ENCODE measurements at regions not wholly inside any gene's neighbourhood (a gene's known extent, or its start where the extent isn't known, plus 50 kb on each side); places are given as distances from the start of the nearest gene placed in this dataset.
"Not testable (repeated sequence)": the region's sequence is repeated elsewhere in the genome, so short reads cannot be mapped to it uniquely, and the experiment has no call there.

- TF ChIP-seq CTCF (IDR thresholded peaks at IDR 0.05; ENCODE audit: borderline replicate concordance, extremely low read depth, insufficient read depth) = no peak
- FAIRE-seq = no peak
- Histone ChIP-seq H3K4me3 (ENCODE audit: low read length in 3 of 3) (no peak overlapping the region), H3K36me3 (ENCODE audit: control insufficient read depth in 2 of 3, insufficient read depth in 3 of 3, low read length in 3 of 3) (no peaks in the 10 kb centered on the region), H3K9ac (ENCODE audit: low read length in 3 of 3) (no peak overlapping the region), H3K9me3 (ENCODE audit: control insufficient read depth in 2 of 3, insufficient read depth in 1 of 3, low read length in 3 of 3) (no peaks in the 10 kb centered on the region), H3K27ac (ENCODE audit: low read depth in 2 of 2, low read length in 2 of 2) (no peak overlapping the region), H3K4me1 (ENCODE audit: control insufficient read depth in 2 of 3, insufficient read depth in 2 of 3, low read depth in 1 of 3, low read length in 3 of 3) (no peaks in the 10 kb centered on the region), H3K27me3 (ENCODE audit: control insufficient read depth, insufficient read depth, low read length) (no peaks in the 10 kb centered on the region)
- intact Hi-C loops (cut with DNase I) = no loop called here
- DNase-seq = no peak
These were observed 253.4 kb upstream of the SULF2 start for GRCh38 chr20:48038713-48039112.

- H3K27ac ChIP-seq (ENCODE audit: low read depth in 2 of 2, low read length in 2 of 2); H3K4me1 ChIP-seq (ENCODE audit: control insufficient read depth in 2 of 3, insufficient read depth in 2 of 3, low read depth in 1 of 3, low read length in 3 of 3); FAIRE-seq; H3K9ac ChIP-seq (ENCODE audit: low read length in 3 of 3); H3K27me3 ChIP-seq (ENCODE audit: control insufficient read depth, insufficient read depth, low read length); H3K4me3 ChIP-seq (ENCODE audit: low read length in 3 of 3); intact Hi-C loops (cut with DNase I); H3K9me3 ChIP-seq (ENCODE audit: control insufficient read depth in 2 of 3, insufficient read depth in 1 of 3, low read length in 3 of 3); H3K36me3 ChIP-seq (ENCODE audit: control insufficient read depth in 2 of 3, insufficient read depth in 3 of 3, low read length in 3 of 3): not testable (repeated sequence)
- DNase-seq = peak in 2 of 5 donors; percentile 17 to 28
These were observed 252.5 kb upstream of the SULF2 start for GRCh38 chr20:48037798-48038197.

- H3K9me3 ChIP-seq (ENCODE audit: control insufficient read depth in 2 of 3, insufficient read depth in 1 of 3, low read length in 3 of 3) = no peaks in the 10 kb centered on the region
- H3K27ac ChIP-seq (ENCODE audit: low read depth in 2 of 2, low read length in 2 of 2) = no peak overlapping the region
- H3K9ac ChIP-seq (ENCODE audit: low read length in 3 of 3) = no peak overlapping the region
- H3K27me3 ChIP-seq (ENCODE audit: control insufficient read depth, insufficient read depth, low read length) = no peaks in the 10 kb centered on the region
- FAIRE-seq (no peak), DNase-seq (no peak)
- intact Hi-C loops (cut with DNase I) = no loop called here
- no peak for TF ChIP-seq CTCF (IDR thresholded peaks at IDR 0.05; ENCODE audit: borderline replicate concordance, extremely low read depth, insufficient read depth)
- no peak overlapping the region for H3K4me3 ChIP-seq (ENCODE audit: low read length in 3 of 3)
- no peaks in the 10 kb centered on the region for H3K4me1 ChIP-seq (ENCODE audit: control insufficient read depth in 2 of 3, insufficient read depth in 2 of 3, low read depth in 1 of 3, low read length in 3 of 3)
- H3K36me3 ChIP-seq (ENCODE audit: control insufficient read depth in 2 of 3, insufficient read depth in 3 of 3, low read length in 3 of 3) = no peaks in the 10 kb centered on the region
These were observed 250.9 kb upstream of the SULF2 start for GRCh38 chr20:48035961-48036731.

GRCh38 chr20:48034751-48035150 is 249.5 kb upstream of the SULF2 start:
- Histone ChIP-seq H3K4me1 (ENCODE audit: control insufficient read depth in 2 of 3, insufficient read depth in 2 of 3, low read depth in 1 of 3, low read length in 3 of 3) (no peaks in the 10 kb centered on the region), H3K27ac (ENCODE audit: low read depth in 2 of 2, low read length in 2 of 2) (no peak overlapping the region), H3K27me3 (ENCODE audit: control insufficient read depth, insufficient read depth, low read length) (no peaks in the 10 kb centered on the region), H3K4me3 (ENCODE audit: low read length in 3 of 3) (no peak overlapping the region), H3K9ac (ENCODE audit: low read length in 3 of 3) (no peak overlapping the region), H3K36me3 (ENCODE audit: control insufficient read depth in 2 of 3, insufficient read depth in 3 of 3, low read length in 3 of 3) (no peaks in the 10 kb centered on the region), H3K9me3 (ENCODE audit: control insufficient read depth in 2 of 3, insufficient read depth in 1 of 3, low read length in 3 of 3) (no peaks in the 10 kb centered on the region)
- FAIRE-seq = no peak
- DNase-seq = no peak
- intact Hi-C loops (cut with DNase I) = no loop called here
- no peak for TF ChIP-seq CTCF (IDR thresholded peaks at IDR 0.05; ENCODE audit: borderline replicate concordance, extremely low read depth, insufficient read depth)

- H3K4me1 ChIP-seq (ENCODE audit: control insufficient read depth in 2 of 3, insufficient read depth in 2 of 3, low read depth in 1 of 3, low read length in 3 of 3); H3K4me3 ChIP-seq (ENCODE audit: low read length in 3 of 3); H3K27ac ChIP-seq (ENCODE audit: low read depth in 2 of 2, low read length in 2 of 2); H3K9me3 ChIP-seq (ENCODE audit: control insufficient read depth in 2 of 3, insufficient read depth in 1 of 3, low read length in 3 of 3); DNase-seq; intact Hi-C loops (cut with DNase I); H3K27me3 ChIP-seq (ENCODE audit: control insufficient read depth, insufficient read depth, low read length); H3K36me3 ChIP-seq (ENCODE audit: control insufficient read depth in 2 of 3, insufficient read depth in 3 of 3, low read length in 3 of 3); H3K9ac ChIP-seq (ENCODE audit: low read length in 3 of 3); FAIRE-seq: not testable (repeated sequence)
These were observed 247.7 kb upstream of the SULF2 start for GRCh38 chr20:48033005-48033404.
